ENCODE measurements at regions not wholly inside any gene's neighbourhood (a gene's known extent, or its start where the extent isn't known, plus 50 kb on each side); places are given as distances from the start of the nearest gene placed in this dataset.

- DNase-seq, result no peak
Measured at GRCh38 chr18:78622251-78622906, 357.2 kb upstream of the SALL3 start.

- no peak for DNase-seq
Measured at GRCh38 chr18:78622907-78623541, 356.6 kb upstream of the SALL3 start.

GRCh38 chr18:78624646-78625279 lies 354.9 kb upstream of the SALL3 start:
- no peak for DNase-seq

GRCh38 chr18:78625847-78626246 lies 353.8 kb upstream of the SALL3 start:
- no peak for DNase-seq

GRCh38 chr18:78627551-78628346 lies 351.9 kb upstream of the SALL3 start:
- DNase-seq, result no peak

GRCh38 chr18:78629426-78629825 lies 350.2 kb upstream of the SALL3 start:
- DNase-seq, result no peak

- DNase-seq, result no peak
Measured at GRCh38 chr18:78630356-78630755, 349.3 kb upstream of the SALL3 start.

- no peak for DNase-seq
Measured at GRCh38 chr18:78630981-78631510, 348.6 kb upstream of the SALL3 start.

GRCh38 chr18:78632111-78632541 lies 347.5 kb upstream of the SALL3 start:
- no peak for DNase-seq

GRCh38 chr18:78634061-78634696 lies 345.4 kb upstream of the SALL3 start:
- no peak for DNase-seq

- DNase-seq, result no peak
Measured at GRCh38 chr18:78635093-78635800, 344.4 kb upstream of the SALL3 start.

- DNase-seq, result no peak
Measured at GRCh38 chr18:78636260-78636659, 343.4 kb upstream of the SALL3 start.

GRCh38 chr18:78637442-78638402 lies 341.9 kb upstream of the SALL3 start:
- DNase-seq, result no peak

GRCh38 chr18:78639006-78639950 lies 340.3 kb upstream of the SALL3 start:
- DNase-seq, result no peak

- DNase-seq, result no peak
Measured at GRCh38 chr18:78640246-78640995, 339.2 kb upstream of the SALL3 start.

- DNase-seq, result no peak
Measured at GRCh38 chr18:78641689-78642231, 337.9 kb upstream of the SALL3 start.

- no peak for DNase-seq
Measured at GRCh38 chr18:78642296-78642951, 337.2 kb upstream of the SALL3 start.

GRCh38 chr18:78643004-78643403 lies 336.6 kb upstream of the SALL3 start:
- no peak for DNase-seq
